NCI-H748 treated with DMSO at 0.1 percent for 48 hours (cell line): ENCODE measurements at regions not wholly inside any gene's neighbourhood (a gene's known extent, or its start where the extent isn't known, plus 50 kb on each side); places are given as distances from the start of the nearest gene placed in this dataset.

Experiments used
- DNase-seq: peaks from one replicate; lab custom pipeline; 2025; lab: John Stamatoyannopoulos, UW

GRCh38 chr18:46295416-46295815, 191.2 kb downstream of the HAUS1 start:
- DNase-seq, result no peak

DNA sequence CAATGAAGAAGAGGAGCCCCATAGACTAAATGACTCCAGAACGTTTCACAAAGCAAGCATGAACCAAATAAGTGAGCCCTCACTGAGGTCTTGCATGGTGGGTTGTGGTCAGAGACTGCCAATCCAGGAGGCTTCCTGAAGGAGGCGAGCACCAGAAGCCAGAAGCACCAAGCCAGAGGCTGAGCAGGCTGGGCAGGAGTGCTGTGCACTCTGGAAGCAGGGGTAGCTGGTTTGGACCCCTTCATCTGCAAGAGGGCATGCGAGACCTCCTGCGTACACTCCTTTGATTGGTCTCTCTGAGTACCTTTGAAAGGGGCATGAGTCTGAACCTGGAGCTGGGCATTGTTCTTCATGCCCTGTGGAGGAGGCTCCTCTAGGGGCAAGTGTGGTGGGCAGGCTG, 192.5 kb downstream of the HAUS1 start:
- no peak for DNase-seq

DNA sequence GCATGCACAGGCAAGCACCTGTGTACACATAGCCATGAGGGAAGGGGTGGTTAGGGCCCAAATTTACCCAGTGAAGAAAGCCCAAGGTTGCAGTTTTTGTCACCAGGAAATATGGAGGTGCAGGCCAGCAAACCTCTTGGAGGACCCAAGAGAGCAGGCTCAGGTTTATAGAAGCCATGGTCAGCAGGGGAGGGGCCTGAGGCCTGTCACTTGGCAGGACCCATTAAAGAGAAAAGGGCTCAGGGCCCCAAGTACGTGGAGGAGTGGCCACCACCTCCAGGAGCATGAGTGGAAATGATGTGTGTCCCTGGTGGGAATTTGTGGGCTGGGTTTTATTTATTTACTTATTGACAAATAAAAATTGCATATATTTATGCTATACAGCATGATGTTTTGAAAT, 192.9 kb downstream of the HAUS1 start:
- DNase-seq, result no peak

GRCh38 chr18:46297621-46298020, 193.4 kb downstream of the HAUS1 start:
- DNase-seq, result no peak

DNA sequence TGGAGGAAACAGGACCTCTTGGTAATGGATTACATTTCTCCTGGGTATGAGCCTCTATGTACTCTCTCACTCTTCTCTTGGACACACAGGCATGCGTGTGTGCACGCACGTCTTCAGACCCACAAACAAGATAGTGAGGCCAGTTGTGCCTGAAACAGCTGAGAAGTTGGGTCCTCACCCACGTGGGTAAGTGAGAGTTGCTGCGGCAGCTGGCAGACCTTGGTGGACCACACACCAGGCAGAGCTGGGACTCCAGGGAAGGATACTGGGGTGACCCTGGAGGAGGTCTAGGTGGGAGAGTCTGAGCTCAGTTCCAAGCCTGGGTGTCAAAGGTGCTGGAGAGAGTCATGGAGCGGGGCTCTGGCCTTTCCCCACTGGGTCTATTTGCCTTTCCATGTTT, 194.3 kb downstream of the HAUS1 start:
- DNase-seq, result no peak

DNA sequence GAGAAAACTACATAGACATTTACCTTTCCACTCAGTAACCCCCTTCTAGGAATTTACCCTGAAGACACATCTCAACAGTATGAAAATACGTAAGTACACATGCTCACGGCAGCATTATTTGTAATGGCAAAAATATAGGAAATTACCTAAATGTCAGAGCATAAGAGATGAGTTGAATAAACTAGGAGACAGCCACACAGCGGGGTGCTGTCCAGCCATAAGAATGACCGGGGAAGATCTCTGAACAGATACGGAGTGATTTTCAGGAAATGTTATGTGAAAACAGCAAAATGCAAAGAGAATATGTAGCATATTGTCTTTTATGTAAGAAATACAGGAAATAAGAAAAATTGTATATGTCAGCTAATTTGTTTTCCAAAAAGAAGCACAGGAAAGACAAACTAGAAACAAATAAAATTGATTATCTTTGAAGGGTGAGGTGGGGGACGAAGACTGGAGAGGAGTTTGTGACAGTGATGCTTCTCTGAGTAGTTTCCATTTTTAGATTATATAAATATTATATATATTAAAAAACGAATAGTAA, 195.4 kb downstream of the HAUS1 start:
- DNase-seq, result no peak

DNA sequence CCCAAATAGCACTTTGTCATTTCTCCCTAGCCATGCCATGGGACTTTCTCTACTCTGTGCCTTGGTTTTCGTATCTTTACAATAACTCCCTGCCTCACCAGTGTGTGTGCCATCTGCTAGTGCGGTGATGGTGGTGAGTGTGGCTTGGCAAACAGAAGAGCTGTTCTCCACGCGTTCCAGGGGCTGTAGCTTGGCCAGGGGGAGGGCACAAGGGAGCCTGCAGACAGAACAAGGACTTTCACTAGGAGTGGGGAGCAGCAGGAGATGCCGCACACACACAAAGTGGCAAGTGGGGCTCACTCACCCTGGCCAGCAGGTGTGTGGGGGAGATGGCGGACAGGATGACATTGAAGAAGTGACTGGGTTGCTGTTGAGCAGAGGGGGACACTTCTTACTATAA, 196.9 kb downstream of the HAUS1 start:
- DNase-seq, result no peak

DNA sequence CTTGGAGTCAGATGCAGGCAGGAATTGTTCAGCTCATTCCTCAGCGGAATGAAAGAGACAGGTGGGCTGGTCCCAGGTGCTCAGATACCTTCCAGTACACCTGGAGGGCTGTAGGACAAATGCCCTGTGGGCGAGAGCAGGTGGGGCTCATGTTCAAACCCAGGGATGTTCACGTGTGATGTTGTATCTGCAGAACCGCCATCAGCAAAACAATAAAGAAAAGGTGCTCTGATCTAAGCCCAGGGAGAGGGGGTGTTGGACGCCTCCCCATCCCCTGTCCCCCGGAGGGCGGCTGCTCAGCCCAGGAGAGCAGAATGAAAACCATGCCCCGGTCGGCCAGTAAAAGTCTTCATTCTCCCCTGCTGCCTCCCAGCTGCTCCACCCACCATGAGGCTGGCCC, 197.4 kb downstream of the HAUS1 start:
- DNase-seq, result no peak

- DNase-seq, result no peak
These were observed 198.6 kb downstream of the HAUS1 start for GRCh38 chr18:46302528-46303485.

GRCh38 chr18:46310258-46310657, 206.1 kb downstream of the HAUS1 start:
- no peak for DNase-seq

DNA sequence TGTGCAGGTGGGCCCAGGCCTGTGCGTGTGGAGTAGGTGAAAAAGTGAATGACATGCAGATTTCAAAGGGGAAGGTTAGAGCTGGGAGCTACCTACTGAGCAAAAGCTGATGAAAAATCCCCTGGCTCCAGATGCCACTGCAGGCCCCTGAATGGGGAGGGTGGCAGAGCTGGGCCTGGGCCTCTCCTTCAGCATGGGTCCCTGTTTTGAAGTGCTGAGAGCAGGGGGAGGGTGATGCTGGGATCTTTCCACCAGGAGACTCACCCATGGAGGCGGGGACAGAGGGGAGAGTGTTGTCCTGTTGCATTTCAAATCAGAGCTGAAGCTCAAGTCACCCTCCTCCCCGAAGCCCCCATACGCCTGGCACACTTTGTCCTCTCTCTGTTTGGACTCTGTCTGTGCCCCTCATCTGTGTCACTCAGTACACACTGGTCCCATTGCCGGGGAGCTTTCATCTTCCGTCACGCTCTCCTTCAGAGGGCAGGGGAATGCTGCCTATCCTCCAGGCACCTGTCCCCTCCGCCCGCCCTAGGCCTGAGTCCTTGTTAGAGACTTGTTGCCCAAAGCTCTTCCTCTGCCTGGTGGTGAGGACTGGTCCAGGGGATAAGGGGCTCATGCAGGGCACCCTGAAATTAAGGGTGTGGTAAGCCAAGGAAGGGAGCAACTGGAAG, 206.6 kb downstream of the HAUS1 start:
- DNase-seq, result no peak

GRCh38 chr18:46311491-46311890, 207.3 kb downstream of the HAUS1 start:
- DNase-seq, result no peak

DNA sequence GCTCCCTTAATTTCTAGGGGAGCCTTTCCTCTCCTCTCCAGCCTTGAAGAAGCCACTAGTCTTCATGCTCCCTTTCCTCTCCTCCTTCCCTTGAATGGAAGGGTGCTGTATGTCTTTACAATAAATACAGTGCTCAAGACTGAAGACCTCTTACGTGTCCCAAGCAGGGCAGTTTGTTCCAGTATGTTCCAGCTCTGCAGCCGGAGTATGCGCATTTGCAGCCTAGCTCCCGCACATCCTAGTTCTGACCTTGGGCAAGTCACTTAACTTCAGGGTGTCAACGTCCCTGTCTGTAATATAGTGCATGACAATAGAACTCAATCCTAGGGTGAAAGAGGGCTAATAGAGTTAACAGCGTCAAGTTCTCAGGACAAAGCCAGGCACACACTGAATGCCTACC, 208.0 kb downstream of the HAUS1 start:
- no peak for DNase-seq

- no peak for DNase-seq
These were observed 209.3 kb downstream of the HAUS1 start for GRCh38 chr18:46313521-46313920.

DNA sequence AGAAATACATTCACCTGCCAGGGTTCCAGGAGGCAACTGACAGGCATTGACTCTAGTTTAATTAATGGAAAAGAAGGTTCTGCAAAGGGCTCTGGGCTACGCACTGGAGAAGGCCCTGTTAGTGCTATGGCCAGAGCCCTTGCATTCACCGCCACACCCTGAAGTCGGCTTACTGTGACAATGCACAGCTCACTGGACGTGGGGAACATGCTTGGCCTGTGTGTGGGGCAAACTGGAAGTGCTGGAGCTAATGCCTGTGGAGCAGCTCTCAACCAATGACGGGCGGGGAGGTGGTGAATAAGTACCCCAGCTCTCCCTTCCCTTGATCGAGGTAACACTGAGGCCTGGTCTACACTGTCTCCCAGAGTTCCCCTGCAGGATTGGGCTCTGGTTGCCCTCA, 209.8 kb downstream of the HAUS1 start:
- no peak for DNase-seq

- no peak for DNase-seq
These were observed 211.0 kb downstream of the HAUS1 start for GRCh38 chr18:46315161-46315560.

DNA sequence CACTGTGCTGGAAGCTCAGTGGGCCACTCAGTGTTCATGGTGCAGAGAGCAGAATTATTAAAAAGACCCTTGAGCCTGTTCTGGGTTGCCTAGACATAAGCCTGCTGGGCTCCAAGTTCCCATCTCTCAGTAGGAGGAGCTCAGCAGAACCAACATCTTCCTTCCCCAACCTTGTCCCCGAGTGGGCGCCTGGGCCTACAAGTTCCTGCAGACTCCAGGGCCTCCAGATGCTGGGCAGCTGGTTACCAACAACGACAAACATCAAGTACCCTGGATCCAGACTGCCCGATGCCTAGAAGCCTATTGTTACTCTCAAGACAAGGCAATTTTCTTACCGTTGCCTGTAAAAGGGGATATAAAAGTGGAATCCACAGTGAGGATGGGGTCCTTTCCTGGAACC, 214.2 kb downstream of the HAUS1 start:
- no peak for DNase-seq

- no peak for DNase-seq
These were observed 215.6 kb downstream of the HAUS1 start for GRCh38 chr18:46319783-46320182.

GRCh38 chr18:46320297-46320696, 216.1 kb downstream of the HAUS1 start:
- no peak for DNase-seq

- no peak for DNase-seq
These were observed 216.9 kb downstream of the HAUS1 start for GRCh38 chr18:46320928-46321711.

DNA sequence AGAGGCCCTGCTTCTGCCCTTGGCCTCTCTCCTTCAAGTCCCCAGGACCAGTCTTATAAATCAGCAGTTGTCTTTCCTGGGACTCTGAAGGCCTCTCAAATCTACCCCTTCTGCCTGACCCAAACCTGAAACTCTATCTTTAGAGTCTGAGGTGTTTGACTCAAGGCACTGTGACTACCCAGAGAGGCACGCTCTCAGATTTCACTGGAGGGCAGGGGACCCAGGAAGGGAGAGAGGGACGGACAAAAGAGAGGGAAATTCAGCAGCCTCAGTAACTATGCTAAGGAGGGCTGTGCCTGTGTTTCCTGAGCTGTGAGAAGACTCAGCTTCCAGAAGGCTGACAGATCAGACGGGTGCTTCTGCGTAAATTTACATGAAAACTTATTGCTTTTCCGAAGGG, 217.8 kb downstream of the HAUS1 start:
- DNase-seq, result no peak

DNA sequence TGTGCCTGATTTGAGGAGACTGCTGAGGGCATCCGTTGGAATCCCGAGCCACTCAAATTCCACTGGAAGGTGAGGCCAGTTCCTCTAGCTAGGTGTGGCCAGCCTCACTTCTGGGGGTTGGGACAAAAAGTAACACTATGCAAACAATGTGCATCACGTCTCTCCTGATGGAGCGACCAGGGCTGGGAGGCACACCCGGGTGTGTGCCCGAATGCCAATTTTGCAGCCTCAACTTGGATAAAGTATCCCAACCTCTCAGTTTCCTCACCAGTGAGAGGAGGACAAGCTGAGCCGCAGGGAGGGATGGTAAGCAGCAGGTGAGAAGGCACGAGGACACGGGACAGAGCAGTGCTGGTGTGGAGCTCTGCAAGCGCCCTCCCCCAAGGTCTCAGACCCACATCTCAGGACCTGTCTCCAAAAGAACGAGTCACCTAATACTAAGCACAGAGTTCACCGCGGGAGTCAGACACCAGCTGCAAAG, 218.3 kb downstream of the HAUS1 start:
- no peak for DNase-seq
